Suppressor macrophage treated with lipopolysaccharide for 1 hour (primary cell): ENCODE measurements at regions not wholly inside any gene's neighbourhood (a gene's known extent, or its start where the extent isn't known, plus 50 kb on each side); places are given as distances from the start of the nearest gene placed in this dataset.
A peak's percentile ranks its signal among the peaks of the same experiment; 100 is the strongest.

Source experiments
- DNase-seq, 3 donors: peaks; one replicate each; pipeline ENCODE4 v3.0.0-alpha.2; 2020 to 2022

DNA sequence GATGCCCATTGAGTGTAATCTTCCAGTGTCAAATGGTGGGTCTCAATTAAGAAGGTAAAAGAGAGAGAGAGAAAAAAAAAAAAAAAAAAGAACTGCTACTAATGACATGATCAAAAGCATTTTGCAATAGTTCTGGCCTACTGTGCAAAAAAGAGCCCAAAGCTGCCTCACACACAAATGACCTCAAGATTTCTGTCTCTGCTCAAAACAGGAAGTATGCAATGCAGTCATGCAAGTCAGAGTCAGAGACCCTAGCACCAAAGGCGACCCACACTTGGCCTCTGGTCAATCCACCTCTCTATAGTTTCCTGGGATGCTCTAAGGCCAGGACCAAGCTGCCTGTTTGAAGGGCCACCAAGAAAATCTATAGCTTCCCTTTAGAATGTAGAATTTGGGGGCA lies 323.5 kb downstream of the VPS13C start:
- peak; percentile 27 to 61 (median 43) for DNase-seq

DNA sequence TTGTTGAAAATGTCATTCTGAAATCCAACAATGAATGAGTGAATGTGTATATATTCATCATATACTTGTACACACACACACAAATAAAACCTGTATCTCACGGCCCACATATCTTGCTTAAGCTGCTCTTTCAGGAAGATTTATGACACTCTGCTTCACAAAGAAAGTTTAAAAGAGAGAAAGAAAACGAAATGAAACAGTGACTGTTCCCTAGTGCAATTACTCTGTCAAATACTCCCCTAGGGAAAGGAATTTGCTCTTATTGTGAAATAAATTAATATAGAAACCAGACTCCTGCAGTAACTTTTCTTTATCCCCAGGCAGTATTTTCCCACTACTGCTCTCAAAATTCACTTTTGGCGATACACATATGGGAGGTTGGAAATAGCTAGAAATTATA lies 329.1 kb downstream of the VPS13C start:
- DNase-seq = no peak

DNA sequence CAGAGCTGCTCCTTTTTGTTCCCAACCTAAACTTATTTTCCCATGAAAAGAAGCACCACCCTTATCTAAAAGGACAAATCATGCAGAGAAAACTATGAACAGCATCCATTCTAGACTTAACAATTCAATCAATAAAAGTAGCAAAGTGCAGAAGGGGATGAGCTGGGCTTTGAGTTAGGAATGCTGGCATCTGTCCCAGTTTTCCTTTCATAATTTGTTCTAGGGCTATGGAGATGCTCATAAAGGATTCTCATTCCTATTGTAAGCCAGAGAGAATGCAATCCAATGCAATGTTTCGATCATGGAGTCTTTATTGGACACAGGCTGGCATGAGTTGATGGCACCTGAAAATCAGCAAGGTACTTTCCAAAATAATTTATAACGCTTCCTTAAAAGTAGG lies 330.6 kb downstream of the VPS13C start:
- DNase-seq = no peak

DNA sequence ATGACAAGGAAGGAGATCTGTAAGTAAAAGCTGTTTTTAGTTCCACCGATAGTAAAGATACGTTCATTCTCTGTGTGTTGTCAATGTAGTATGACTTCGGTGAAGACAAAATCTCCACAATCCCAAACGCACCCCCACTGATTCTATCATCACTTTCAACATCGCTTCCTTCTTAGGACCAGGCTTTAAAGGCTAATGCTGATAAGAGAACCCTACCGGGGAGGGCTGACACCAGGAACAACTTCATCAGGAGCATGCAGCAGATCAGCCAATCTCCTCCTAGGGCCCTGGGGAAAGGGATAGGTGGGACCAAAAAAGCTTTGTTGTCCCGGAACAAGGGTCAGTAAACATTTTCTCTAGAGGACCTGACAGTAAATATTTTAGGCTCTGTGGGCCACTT lies 334.1 kb downstream of the VPS13C start:
- no peak for DNase-seq

DNA sequence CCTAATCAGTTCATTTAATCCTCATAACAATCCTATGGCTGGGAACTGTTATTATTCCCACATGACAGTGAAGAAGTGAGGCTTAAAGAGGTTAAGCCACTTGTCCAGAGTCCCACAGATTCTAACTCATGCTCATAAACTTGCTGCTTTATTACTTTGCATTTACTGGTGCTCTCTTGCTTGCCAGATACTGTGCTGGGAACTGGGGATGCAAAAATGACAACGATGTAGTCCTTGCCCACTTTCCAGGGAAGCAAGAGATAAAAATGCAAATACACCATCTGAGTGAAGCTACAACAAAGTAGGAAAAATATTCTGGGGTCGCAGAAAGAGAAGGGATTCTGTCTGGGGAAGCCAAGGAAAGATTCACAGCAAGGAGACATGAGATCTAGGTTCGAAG lies 335.0 kb downstream of the VPS13C start:
- DNase-seq = no peak

DNA sequence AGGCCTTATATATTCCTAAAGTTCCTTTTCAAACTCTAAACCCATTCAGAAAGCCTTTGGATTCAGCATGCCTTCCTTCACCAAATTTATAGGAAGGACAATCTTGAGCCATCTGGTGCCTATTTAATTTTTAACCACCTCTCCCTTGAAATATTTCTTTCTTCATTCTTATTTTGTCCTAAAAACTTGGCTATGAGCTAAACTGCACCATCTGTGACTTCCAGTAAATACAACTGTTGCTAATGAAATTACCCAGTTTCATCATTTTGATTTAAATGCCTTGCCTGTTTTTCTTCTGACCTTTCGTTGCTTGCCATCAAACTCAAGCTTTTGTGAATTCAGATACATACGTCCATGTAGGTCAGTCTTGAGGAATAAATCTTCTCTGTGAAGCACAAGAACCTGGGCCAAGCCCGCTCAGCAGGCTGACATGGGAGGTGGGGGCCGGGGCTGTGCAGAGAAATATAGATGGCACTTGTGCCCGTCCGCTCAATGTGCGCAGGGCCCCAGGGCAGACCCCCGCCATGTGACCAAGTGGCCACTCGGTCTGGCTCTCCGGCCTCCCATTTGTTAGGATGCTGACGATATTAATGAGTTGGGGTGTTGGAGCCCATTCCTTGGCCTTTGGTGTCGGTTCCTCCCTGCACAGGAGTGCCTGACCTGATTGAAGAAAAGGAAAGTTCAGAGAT lies 335.9 kb downstream of the VPS13C start:
- DNase-seq = no peak

DNA sequence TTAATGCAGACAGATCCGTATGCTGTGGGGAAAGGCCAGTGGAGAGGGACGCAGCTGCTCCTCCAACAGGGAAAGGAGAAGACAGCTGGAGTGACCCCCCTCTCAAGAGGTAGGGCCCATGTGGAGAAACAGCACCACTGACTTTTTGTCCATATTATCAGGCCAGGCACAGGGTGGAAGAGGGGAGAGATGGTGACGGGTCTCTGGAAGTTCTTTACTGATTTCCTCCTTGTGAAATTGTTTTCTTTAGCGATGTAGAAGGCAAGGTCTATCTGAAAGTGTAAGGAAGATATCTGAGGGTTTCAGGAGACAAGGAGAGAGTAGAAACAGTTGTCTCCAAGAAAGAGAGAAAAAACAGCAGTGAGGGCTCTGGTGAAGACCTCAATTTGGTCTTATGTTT lies 338.8 kb downstream of the VPS13C start:
- DNase-seq = no peak

DNA sequence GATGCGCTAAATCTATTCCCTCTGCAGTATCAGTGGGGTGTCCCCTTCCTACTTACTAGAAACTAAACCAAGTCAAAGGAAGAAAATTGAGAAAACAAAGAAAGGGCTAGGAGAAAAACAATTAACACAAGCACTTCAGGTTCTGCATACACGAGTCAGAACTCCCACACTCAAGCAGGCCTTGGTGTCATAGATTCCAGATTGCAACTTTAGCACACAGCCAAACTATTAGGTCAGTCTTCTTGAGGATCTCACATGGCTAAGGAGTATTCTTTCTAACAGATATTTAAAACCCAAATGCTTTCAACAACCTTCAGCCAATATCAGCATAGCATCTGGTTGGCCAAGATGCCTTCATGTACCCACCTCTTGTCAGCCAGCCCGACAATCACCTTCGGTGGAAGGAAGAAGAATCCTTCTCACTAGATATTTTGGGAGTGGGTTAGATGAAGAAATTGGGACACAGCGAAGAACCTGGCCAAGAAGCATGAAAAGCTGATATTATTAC lies 340.0 kb downstream of the VPS13C start:
- peak in 1 of 3 donors; percentile 13 for DNase-seq

DNA sequence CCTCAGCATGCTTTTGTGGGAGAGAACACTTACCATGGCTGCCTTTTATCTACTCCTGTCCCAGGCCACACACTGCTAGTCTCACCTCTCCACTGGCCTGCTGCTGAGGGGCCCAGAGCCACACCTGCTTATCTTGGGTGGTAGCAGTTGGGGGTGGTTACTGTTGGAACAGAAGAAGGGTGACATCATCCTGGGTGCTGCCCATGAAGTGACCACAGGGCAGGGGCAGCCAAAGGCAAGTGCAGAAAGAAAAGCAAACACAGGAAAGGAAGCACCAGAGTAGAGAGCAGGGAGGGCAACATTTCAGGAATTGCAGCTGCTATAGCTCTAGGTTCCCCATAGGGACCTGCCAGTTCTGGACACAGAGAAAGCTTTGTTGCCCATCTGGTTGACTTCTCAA lies 345.2 kb downstream of the VPS13C start:
- DNase-seq = no peak

DNA sequence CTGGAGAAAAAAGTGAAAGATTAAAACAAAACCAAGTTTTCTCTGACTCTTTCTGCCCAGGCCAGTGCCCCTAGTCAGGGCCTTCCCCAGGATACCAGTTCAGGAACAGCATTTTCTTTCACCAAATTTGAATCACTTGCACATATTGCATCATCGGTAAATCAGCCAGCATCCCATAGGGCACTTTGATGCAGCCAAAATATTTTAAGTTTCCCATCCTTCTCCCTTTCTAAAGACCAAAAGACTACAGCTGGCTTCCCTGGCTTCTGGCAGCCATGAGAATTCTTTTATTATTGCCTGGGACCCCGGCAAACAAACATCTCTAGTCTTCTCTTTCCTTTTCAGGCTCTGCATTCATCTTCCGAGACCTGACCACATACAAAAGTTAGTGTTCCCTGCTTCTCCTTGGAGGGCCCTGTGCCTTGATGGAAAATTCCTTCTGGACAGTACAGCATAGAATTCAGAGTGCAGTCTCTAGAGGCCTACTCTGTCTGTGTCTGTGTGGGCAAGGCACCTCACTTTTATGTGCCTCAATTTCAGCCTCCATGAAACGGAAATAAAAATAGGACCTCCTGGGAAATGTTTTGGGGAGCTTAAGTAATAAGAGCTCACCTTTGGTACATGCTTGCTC lies 348.0 kb downstream of the VPS13C start:
- DNase-seq = no peak

DNA sequence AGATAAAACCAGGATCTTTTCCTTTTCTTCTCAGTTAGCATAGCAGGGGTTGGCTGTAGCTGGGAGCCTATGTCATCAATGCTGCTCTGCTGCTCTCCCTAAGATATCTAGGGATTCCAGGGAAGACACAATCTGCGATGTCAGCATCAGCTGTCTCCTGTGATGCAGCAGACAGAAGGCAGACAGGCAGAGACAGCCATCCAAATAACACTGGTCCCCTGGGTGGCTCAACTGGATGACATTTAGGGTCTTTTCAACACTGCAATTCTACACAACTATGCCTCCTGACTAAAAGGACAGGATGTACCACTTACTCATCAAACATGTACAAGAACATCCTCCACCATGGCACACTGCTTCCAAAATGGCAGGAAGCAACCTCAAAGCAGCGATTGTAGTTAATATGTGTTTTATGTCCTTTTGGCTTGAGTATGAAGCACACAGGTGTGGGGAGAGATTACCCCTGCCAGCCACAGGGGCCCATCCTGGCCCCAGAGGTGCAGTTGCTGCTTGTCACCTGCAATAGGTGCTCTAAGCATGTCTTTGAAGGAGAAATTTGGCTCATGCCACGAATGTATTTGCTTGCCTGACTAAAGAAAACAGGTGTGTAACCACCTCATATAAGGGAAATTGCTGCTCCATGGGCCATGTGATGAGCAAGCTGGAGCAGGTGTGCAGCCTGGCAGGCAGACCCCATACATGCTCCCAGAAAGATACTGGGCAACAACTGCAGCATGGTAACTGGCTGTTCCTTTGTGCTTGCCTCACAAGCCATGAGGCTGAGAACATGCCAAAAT lies 357.8 kb downstream of the VPS13C start:
- DNase-seq = no peak

DNA sequence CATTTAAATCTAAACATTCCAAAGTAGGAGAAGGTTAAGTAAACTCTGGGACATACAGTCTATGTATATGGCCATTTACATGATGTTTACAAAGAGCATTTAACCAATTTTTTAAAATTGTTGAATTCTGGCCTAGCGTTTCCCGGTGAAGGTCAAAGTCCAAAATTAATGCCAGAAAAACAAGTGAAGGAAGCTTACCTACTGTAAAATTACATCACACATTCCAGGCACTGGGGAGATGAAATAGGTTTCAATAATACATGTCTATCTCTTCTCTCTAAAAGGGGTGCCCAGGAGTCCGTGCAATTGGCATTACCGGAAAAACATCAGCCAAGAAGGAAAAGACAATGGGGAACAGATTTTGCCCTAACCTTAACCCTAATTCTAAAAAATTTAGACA lies 358.8 kb downstream of the VPS13C start:
- no peak for DNase-seq

DNA sequence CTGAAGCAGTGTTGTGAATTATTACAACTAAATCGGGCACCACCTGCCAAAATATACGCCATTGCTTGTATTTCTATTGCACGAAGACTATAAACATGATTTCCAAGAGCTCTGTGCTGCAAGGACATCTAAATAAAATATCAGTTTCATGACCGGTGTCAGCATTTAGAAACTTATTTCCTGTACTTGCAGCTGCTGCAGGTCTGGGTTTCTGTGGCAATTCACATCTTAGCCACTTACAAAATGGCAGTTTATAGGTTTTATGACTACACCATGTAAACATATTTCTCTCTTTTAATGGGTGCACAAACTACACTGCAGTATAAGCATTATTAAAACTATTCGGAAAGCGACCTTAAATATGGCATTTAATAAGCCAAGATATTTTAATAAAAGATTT lies 359.4 kb downstream of the VPS13C start:
- DNase-seq = no peak

DNA sequence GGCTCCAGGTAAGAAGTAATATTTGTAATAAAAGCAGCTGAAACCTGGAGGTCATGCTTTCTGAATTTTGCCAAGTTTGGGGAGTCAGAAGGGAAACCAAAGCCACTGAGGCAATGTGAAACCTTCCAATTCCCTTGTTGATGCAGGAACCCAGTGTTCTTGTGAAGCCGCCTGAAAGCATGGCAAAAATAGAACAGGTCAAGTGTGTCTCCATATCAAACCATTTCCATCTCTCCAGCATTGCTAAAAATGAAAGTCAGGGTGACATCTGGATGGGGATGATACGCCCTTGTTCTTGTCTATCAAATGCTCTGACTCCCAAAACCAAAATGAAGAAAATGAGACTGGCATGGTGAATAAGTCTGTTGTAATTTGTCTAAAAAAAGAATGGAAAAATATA lies 362.5 kb downstream of the VPS13C start:
- no peak for DNase-seq

DNA sequence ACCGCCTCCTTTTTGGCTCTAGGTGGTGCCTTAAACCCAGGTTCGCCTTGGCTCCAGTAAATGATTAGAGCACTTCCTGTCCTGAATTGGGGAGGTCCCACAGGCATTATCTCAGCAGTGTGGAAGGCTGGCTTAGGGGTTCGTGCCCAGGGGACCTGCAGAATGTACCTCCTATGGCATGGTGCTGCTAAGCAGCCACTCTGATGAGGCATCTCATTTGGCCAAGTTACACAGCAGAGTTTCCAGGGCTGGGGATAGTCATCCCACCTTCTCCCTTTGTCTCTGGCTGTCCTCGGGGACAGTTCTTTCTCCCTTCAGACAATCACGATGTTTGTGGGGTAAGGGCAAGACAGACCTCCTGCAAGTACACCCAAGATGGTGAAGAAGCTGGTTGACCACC lies 371.2 kb downstream of the VPS13C start:
- DNase-seq = no peak

DNA sequence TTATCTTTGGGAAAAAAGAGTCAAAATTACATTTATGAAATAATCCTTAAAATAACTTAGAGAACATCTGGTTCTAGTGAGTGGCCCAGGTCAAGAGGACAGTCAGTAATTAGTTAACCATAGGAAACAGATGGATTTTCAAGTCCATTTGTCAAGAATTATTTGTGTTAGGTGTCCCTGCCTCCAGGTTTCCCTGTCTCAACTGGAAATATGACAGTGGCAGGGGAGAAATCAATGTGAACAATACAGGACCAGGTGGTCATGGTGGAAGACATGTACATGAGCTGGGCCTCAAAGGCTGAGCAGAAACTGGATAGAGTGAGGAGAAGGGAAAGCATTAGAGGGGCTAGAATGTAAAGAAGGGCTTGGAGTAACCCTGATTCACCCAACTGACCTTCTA lies 372.6 kb downstream of the VPS13C start:
- DNase-seq = no peak

DNA sequence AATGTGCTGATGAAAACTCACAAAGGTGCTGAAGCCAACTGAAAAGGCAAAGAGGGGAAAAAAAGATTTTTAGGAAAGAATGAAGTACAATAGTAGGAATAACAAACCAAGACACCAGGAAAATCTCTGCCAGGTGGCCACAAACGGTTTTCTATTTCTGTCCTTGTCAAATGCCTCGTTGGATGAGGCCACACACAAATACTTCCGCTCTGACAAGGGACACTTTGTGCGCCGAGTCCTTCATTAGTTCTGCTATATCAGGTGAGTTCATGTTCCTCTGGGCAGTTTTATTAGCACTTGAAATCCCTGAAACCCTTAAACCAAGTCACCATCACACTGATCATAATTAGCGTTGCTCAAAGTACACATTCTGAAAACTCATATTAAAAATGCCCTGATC lies 373.1 kb downstream of the VPS13C start:
- no peak for DNase-seq

DNA sequence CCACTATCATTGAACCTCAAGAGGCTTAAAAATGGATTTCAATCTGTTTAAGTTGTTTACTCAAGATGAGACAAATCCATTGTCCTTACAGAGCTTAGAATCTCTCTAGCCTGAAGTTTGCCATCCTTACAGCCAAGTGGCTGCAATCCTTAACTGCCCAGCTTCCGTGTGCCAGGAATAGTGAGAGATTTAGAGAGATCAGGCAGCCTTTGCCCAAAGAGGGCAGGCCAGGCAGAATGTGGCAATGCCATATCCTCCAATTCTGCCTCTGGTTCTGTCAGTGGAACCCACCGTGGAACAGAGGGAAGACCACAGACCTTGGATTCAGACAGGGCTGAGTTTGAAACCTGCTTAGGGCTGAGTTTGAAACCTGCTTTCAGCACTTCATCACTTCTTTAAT lies 374.3 kb downstream of the VPS13C start:
- no peak for DNase-seq

DNA sequence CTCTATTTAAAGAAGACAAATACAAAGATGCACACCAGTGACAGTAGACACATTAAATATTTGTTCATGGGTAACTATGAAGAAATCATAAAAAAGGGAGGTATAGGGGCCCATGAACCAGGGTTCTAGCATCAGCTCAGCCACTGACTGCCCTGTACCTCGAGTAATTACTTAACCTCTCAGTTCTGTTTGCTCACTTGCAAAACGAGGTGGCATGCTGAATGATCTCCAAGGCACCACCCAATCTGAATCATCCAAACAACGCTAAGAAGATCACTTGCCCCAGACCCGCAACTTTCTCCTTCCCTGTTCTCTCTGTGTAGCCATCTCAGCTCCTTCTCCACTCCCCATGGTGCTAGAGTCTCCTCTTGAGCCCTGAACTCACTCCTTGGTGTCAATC lies 374.7 kb downstream of the VPS13C start:
- no peak for DNase-seq

DNA sequence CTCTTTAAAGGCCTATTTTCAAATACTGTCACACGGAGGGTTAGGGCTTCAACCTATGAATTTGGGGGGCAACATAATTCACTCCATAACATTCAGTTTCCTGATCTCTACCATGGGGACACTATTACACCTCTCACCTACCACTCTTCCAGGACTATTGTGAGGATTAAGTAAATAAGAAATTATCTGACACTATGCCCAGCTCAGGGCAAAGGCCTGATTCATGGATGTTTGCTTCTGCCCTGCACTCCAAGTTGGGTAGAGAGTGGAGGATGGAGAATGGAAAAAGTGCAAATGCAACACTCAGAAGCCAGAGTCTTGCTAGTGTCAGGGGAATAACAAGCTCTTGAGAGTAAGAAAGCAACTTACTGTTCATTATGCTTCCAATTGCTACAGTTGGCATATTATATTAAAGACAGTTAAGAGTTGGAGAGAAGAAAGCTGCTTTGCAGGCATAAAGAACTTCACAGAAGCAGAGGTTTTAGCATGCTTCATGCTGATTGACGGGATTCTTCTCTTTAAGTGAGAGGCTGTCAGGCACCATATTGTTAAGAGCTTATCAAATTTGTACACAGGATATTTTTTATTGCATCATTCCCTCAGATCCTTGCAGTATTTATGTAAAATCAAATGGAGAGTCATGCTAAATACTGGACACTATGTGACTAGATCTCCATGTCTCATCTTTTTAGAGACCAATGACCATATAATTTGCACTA lies 375.3 kb downstream of the VPS13C start:
- no peak for DNase-seq

DNA sequence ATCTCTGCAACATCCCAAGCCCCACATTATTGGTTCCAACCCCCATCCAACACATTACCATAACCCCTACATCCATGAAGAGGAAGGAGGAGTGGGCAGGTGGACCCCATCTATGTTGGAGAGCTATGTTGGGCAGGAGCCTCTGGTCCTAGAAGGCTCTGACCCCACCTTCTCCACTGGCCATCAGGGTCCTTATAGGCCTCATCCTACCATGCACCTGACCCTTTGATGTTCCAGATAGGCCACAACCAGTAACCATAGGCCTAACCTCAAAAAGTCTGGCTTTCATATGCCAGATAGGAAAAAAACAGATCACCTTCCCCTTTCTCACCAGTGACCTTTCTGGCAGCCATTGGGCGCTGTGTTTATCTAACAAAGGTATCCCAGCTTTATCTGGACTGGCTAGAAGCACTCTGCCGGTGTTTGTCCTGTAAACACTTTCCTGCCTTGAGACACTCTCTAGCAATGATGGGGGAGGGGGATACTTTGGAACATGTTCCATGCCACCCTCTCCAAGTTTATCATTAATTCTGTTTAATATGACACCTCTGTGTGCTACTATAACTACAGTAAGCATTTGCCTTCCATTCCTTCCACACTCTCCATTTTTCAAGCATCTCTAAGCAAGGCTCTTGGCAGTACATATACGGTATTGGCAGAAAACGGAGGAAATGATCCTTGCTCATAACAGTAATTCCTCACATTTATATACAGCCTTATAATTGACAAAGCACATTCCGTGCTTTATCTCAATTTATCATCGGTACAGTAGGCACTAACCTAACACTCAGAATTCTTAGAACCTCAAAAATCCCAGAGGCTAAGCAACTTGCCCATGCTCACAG lies 377.1 kb downstream of the VPS13C start:
- no peak for DNase-seq

DNA sequence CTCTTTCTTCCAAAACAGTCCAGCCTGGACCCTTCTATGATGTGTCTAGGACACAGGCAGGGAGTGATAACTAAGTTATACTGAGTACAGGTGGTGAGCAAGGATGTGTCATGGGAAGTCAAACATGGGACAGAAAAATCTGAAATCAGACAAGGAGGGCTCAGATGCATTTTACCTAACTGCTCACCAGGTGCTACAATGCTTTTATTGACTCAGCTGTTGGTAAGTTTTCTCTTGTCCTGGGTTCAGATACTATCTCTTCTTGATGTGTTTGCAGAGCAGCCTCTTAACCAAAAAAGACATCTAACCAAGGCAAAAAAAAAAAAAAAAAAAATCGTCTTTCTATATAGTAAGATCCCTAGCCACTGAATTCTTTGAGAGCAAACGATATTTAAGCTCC lies 378.6 kb downstream of the VPS13C start:
- DNase-seq = no peak
